Retinal pigment epithelial cell (primary cell): ENCODE measurements at regions not wholly inside any gene's neighbourhood (a gene's known extent, or its start where the extent isn't known, plus 50 kb on each side); places are given as distances from the start of the nearest gene placed in this dataset.

Source experiments
- DNase-seq: peaks from one replicate; pipeline ENCODE4 v3.0.0-alpha.2; 2010; ENCODE audit warnings: low read depth
- H3K4me3 ChIP-seq: 2 replicates; pipeline ENCODE4 v1.5.1; 2011; ENCODE audit warnings: mild to moderate bottlenecking, low read length, control low read depth, moderate library complexity
- CTCF ChIP-seq: conservative IDR thresholded peaks from 2 replicates; pipeline ENCODE4 v1.5.1; 2011; ENCODE audit warnings: low read depth, low read length, control low read depth, inconsistent platforms

GRCh38 chr4:3860913-3861636 is 94.9 kb downstream of the ADRA2C start:
- no peak overlapping the region for H3K4me3 ChIP-seq
- DNase-seq, result no peak
- TF ChIP-seq CTCF, result no peak

DNA sequence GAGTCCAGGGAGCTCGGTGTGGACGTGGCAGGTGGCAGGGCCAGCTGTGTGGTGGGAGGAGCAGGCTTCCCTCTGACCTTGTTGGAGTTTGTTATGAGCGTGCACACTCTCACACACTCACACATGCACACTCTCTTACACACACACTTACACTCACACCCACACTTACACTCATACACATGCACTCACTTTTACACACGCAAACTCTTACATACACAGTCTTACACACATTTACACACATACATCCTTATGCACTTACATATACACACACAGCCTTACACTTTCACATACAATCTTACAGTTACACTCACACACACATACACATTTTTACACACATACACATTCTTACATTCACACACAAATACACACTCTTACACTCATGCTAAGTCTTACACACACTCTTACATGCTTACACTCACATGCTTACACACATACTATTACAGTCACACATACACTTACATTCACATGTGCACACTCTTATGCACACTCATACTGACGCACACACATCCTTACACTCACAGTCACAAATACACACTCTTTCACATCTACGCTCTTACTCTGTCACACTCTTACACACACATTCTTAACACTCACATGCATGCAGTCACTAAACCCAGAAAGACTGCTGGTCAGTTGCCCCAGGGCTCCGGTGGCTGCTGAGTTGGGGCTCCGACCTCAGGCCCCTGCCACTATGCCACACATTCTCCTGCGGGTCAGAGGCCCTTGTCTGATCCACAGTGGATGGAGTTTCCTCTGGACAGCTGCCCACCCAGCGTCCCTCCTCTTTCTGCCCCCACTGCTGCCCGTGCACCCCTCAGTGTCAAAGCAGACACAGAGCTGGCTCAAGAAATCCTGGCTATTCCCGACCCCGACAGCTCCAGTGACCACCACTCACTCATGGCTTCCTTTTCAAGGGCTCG is 95.8 kb downstream of the ADRA2C start:
- TF ChIP-seq CTCF, result no peak
- no peak overlapping the region for H3K4me3 ChIP-seq
- no peak for DNase-seq

DNA sequence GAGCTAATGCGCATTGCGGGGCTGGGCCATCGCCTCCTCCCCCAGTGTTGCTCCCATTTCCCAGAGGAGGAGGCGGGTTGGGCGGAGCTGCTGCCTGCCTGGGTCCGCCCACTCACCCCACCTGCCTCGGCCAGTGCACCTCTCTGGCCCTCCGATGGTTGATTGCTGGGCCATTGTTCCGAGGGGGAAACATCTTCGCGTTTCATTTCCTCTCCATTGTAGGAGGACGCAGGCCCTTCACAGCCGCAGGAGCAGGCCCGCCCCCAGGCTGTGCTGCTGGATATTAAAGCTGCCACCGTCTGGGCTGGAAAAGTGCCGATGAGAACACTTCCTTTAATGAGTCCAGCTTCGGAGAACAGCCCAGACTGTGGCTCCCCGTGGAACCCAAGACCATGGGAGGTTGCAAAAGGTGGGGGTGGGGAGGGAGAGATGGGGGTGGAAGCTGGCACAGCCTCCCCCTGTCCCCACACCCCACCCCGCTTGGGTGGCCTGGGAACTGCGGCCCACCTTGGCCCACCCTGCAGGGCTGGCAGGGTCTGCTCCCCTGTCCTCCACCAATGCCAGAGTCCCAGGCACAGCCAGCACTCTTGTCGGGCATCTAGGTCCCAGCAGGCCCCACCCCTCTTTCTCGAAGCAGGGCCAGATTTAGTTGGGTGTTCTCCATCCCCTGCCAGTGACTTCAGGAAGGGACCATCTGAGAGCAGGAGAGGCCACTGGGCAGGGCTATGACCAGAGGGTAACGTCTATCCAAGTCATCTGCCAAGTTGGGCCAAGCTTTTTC is 96.6 kb downstream of the ADRA2C start:
- DNase-seq, result no peak
- TF ChIP-seq CTCF, result no peak
- no peak overlapping the region for H3K4me3 ChIP-seq

DNA sequence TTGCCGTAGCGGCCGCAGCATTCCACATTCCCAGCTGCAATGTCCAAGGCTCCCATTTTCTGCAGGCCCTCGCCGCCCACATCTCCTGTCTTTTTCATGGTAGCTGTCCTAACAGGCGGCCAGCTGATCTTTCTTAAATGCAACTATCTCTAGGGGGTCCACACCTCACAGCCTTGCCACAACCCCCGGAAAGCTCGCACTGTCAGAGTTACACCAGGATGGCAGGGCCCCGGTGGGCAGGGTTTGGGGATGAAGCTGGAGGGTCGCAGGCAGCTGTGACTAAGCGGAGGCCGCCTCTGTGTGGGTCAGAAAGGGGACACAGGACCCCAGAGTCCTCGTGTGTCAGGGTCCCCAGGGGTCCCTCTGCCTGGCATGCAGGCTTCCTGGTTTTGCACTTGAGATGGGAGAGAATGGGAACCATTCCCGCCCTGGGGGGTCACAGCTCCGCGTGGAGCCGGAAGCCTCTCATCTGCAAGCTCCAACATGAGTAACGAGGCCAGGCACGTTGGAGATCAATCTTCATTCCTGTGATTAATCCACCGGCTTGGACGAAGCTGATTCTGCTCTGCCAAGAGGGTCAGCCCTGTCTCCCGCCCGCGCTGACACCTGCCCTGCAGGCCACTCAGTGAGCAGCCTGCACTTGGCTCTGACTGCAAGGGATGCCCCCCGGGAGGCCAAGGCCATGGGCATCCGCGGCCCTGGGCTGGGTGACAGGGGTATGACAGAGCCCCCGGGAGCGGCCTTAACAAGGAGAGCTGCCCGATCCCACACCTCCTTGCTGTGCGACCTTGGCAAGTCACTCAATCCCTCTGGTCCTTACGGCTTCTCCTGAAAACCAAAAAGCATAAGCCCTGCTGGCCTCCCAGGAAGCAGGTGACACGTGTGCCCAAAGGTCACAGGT is 97.9 kb downstream of the ADRA2C start:
- DNase-seq, result no peak
- H3K4me3 ChIP-seq, result no peak overlapping the region
- TF ChIP-seq CTCF, result no peak

GRCh38 chr4:3864742-3865721 is 98.8 kb downstream of the ADRA2C start:
- no peak for TF ChIP-seq CTCF
- H3K4me3 ChIP-seq, result no peak overlapping the region
- no peak for DNase-seq
